HFFc6 (cell line): ENCODE measurements at regions not wholly inside any gene's neighbourhood (a gene's known extent, or its start where the extent isn't known, plus 50 kb on each side); places are given as distances from the start of the nearest gene placed in this dataset.

ENCODE experiments used
- DNase-seq: peaks from one replicate; pipeline ENCODE4 v3.0.0-alpha.2; 2018
- H3K27ac Mint-ChIP-seq: 2 replicates; pipeline ENCODE4 v1.8.0; 2020; ENCODE audit warnings: mild to moderate bottlenecking, mixed read lengths
- H3K27me3 Mint-ChIP-seq: 2 replicates; pipeline ENCODE4 v1.8.0; 2021; ENCODE audit warnings: mild to moderate bottlenecking, moderate library complexity, mixed read lengths; ENCODE audit not compliant: insufficient read depth
- H3K36me3 Mint-ChIP-seq: 2 replicates; pipeline ENCODE4 v1.8.0; 2021; ENCODE audit warnings: low read depth, mixed read lengths
- H3K4me1 Mint-ChIP-seq: 2 replicates; pipeline ENCODE4 v1.8.0; 2020; ENCODE audit warnings: low read depth, mixed read lengths
- H3K4me3 Mint-ChIP-seq: 2 replicates; pipeline ENCODE4 v1.8.0; 2020; ENCODE audit warnings: mild to moderate bottlenecking, moderate library complexity, mixed read lengths
- H3K9me3 Mint-ChIP-seq: 2 replicates; pipeline ENCODE4 v1.8.0; 2020; ENCODE audit warnings: mild to moderate bottlenecking, mixed read lengths
- CTCF ChIP-seq: fragments of 200-600 bp; sonication (generic); IDR thresholded peaks from 2 replicates; pipeline ENCODE4 v1.5.0; 2021; ENCODE audit warnings: antibody characterized with exemption, mild to moderate bottlenecking

GRCh38 chrX:137483554-137483953 is 82.4 kb upstream of the ZIC3 start:
- no peak for TF ChIP-seq CTCF
- no peaks in the 10 kb centered on the region for H3K27me3 Mint-ChIP-seq
- no peak overlapping the region for H3K27ac Mint-ChIP-seq
- H3K4me1 Mint-ChIP-seq: no peaks in the 10 kb centered on the region
- H3K4me3 Mint-ChIP-seq: no peak overlapping the region
- no peak for DNase-seq
- peaks cover 4% of the 10 kb centered on the region; the same call in 1 of the 2 replicates for H3K9me3 Mint-ChIP-seq
- no peaks in the 10 kb centered on the region for H3K36me3 Mint-ChIP-seq

GRCh38 chrX:137482136-137482535 is 83.8 kb upstream of the ZIC3 start:
- no peak for DNase-seq
- no peak overlapping the region for H3K27ac Mint-ChIP-seq
- no peaks in the 10 kb centered on the region for H3K36me3 Mint-ChIP-seq
- no peak for TF ChIP-seq CTCF
- H3K27me3 Mint-ChIP-seq: no peaks in the 10 kb centered on the region
- H3K9me3 Mint-ChIP-seq: peaks cover 4% of the 10 kb centered on the region; the same call in 1 of the 2 replicates
- no peak overlapping the region for H3K4me3 Mint-ChIP-seq
- no peaks in the 10 kb centered on the region for H3K4me1 Mint-ChIP-seq

- Mint-ChIP-seq H3K4me1 (no peaks in the 10 kb centered on the region), H3K9me3 (no peaks in the 10 kb centered on the region), H3K27ac (no peak overlapping the region), H3K4me3 (no peak overlapping the region), H3K36me3 (no peaks in the 10 kb centered on the region), H3K27me3 (no peaks in the 10 kb centered on the region)
- TF ChIP-seq CTCF: no peak
- no peak for DNase-seq
Measured at GRCh38 chrX:137479386-137479785, 86.5 kb upstream of the ZIC3 start.

- Mint-ChIP-seq H3K9me3 (peaks cover 3% of the 10 kb centered on the region; the same call in 1 of the 2 replicates), H3K4me1 (no peaks in the 10 kb centered on the region), H3K27me3 (no peaks in the 10 kb centered on the region; the same call in 1 of the 2 replicates), H3K27ac (no peak overlapping the region), H3K36me3 (no peaks in the 10 kb centered on the region), H3K4me3 (no peak overlapping the region)
- no peak for TF ChIP-seq CTCF
- DNase-seq: no peak
Measured at GRCh38 chrX:137441711-137442110, 124.2 kb upstream of the ZIC3 start.

GRCh38 chrX:137432609-137433008 is 133.3 kb upstream of the ZIC3 start:
- no peak overlapping the region for H3K4me3 Mint-ChIP-seq
- H3K27me3 Mint-ChIP-seq: peaks cover 6% of the 10 kb centered on the region; the same call in 1 of the 2 replicates
- H3K9me3 Mint-ChIP-seq: no peaks in the 10 kb centered on the region; the same call in 1 of the 2 replicates
- no peaks in the 10 kb centered on the region for H3K36me3 Mint-ChIP-seq
- H3K27ac Mint-ChIP-seq: no peak overlapping the region
- no peaks in the 10 kb centered on the region for H3K4me1 Mint-ChIP-seq
- no peak for DNase-seq
- peak; percentile 31; the same call in 1 of the 2 replicates for TF ChIP-seq CTCF
